ENCODE measurements at regions not wholly inside any gene's neighbourhood (a gene's known extent, or its start where the extent isn't known, plus 50 kb on each side); places are given as distances from the start of the nearest gene placed in this dataset.

DNA sequence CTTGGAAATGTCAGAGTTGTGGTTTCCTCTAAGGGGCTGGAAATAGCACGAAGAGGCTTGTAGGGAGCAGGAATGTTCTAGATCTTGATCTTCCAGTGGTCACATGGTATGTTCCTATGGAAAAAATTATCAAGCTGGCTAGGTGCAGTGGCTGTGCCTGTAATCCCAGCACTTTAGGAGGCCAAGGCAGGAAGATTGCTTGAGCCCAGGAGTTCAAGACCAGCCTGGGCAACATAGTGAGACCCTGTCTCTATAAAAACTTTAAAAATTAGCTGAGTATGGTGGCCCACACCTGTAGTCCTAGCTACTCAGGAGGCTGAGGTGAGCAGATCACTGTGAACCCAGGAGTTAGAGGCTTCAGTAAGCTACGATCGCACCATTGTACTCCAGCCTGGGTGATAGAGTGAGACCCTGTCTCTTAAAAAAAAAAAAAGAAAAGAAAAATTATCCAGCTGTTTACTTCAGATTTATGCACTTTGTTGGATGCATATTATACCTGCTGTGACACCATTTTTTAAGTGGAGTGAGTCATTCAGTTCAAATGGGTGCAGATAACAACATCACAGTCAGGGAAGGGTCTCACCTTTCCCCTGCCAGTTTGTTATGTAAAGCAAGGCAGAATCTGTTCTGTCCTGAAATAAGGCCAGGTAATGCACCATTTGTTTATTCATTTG lies 65.7 kb upstream of the LYRM9 start:
- ATAC-seq: no peak
- H3K4me2 ChIP-seq: no peak overlapping the region
- ChIA-PET POLR2A (no interaction called here), CTCF (interaction anchor here (0.7 to 2.0 kb wide), 4 partner anchors 16 to 166 kb away, joined by 3 to 5 read pairs (median 4); partner anchors contain the start of gene LYRM9)
- 25% methylated on average over 3 of the region's 3 CpGs for WGBS (ENCODE audit: missing lambda C conversion rate)
- no peak for FAIRE-seq
- no peak overlapping the region for H3K4me3 ChIP-seq
- no peaks in the 10 kb centered on the region for H3K4me1 ChIP-seq
- no peak for TF ChIP-seq HOXB13 (CRISPR knock-in tag; IDR thresholded peaks at IDR 0.05; ENCODE audit: low read depth)
- TF ChIP-seq, protein P1, sequence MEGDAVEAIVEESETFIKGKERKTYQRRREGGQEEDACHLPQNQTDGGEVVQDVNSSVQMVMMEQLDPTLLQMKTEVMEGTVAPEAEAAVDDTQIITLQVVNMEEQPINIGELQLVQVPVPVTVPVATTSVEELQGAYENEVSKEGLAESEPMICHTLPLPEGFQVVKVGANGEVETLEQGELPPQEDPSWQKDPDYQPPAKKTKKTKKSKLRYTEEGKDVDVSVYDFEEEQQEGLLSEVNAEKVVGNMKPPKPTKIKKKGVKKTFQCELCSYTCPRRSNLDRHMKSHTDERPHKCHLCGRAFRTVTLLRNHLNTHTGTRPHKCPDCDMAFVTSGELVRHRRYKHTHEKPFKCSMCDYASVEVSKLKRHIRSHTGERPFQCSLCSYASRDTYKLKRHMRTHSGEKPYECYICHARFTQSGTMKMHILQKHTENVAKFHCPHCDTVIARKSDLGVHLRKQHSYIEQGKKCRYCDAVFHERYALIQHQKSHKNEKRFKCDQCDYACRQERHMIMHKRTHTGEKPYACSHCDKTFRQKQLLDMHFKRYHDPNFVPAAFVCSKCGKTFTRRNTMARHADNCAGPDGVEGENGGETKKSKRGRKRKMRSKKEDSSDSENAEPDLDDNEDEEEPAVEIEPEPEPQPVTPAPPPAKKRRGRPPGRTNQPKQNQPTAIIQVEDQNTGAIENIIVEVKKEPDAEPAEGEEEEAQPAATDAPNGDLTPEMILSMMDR (IDR thresholded peaks at IDR 0.05): no peak
- TF ChIP-seq ZFP36 (IDR thresholded peaks at IDR 0.05; ENCODE audit: borderline replicate concordance, partially characterized antibody): no peak
- no peak for TF ChIP-seq CBX8 (IDR thresholded peaks at IDR 0.05)
- TF ChIP-seq, protein P2, sequence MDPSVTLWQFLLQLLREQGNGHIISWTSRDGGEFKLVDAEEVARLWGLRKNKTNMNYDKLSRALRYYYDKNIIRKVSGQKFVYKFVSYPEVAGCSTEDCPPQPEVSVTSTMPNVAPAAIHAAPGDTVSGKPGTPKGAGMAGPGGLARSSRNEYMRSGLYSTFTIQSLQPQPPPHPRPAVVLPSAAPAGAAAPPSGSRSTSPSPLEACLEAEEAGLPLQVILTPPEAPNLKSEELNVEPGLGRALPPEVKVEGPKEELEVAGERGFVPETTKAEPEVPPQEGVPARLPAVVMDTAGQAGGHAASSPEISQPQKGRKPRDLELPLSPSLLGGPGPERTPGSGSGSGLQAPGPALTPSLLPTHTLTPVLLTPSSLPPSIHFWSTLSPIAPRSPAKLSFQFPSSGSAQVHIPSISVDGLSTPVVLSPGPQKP (IDR thresholded peaks at IDR 0.05; ENCODE audit: low read depth, low read length): no peak
- TF ChIP-seq NFE2L2 (conservative IDR thresholded peaks at IDR 0.05; ENCODE audit: low read length): no peak
- TF ChIP-seq FOXS1 (CRISPR knock-in tag; IDR thresholded peaks at IDR 0.05): no peak
- TF ChIP-seq, protein P3, sequence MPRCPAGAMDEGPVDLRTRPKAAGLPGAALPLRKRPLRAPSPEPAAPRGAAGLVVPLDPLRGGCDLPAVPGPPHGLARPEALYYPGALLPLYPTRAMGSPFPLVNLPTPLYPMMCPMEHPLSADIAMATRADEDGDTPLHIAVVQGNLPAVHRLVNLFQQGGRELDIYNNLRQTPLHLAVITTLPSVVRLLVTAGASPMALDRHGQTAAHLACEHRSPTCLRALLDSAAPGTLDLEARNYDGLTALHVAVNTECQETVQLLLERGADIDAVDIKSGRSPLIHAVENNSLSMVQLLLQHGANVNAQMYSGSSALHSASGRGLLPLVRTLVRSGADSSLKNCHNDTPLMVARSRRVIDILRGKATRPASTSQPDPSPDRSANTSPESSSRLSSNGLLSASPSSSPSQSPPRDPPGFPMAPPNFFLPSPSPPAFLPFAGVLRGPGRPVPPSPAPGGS (IDR thresholded peaks at IDR 0.05): no peak
- no peak for TF ChIP-seq CBX2 (IDR thresholded peaks at IDR 0.05; ENCODE audit: borderline replicate concordance, low read depth)
- no peak for TF ChIP-seq RARB (CRISPR knock-in tag; IDR thresholded peaks at IDR 0.05)
- TF ChIP-seq, protein P4, sequence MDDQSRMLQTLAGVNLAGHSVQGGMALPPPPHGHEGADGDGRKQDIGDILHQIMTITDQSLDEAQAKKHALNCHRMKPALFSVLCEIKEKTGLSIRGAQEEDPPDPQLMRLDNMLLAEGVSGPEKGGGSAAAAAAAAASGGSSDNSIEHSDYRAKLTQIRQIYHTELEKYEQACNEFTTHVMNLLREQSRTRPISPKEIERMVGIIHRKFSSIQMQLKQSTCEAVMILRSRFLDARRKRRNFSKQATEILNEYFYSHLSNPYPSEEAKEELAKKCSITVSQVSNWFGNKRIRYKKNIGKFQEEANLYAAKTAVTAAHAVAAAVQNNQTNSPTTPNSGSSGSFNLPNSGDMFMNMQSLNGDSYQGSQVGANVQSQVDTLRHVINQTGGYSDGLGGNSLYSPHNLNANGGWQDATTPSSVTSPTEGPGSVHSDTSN (IDR thresholded peaks at IDR 0.05): no peak
- TF ChIP-seq, protein P5, sequence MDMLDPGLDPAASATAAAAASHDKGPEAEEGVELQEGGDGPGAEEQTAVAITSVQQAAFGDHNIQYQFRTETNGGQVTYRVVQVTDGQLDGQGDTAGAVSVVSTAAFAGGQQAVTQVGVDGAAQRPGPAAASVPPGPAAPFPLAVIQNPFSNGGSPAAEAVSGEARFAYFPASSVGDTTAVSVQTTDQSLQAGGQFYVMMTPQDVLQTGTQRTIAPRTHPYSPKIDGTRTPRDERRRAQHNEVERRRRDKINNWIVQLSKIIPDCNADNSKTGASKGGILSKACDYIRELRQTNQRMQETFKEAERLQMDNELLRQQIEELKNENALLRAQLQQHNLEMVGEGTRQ (IDR thresholded peaks at IDR 0.05): no peak
- TF ChIP-seq MAFK (IDR thresholded peaks at IDR 0.05; ENCODE audit: partially characterized antibody): no peak
- TF ChIP-seq, protein P6, sequence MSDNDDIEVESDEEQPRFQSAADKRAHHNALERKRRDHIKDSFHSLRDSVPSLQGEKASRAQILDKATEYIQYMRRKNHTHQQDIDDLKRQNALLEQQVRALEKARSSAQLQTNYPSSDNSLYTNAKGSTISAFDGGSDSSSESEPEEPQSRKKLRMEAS (IDR thresholded peaks at IDR 0.05): no peak
- TF ChIP-seq POLR2A (IDR thresholded peaks at IDR 0.05; ENCODE audit: low read length): no peak
- no peak for TF ChIP-seq PHF8 (IDR thresholded peaks at IDR 0.05; ENCODE audit: borderline replicate concordance, low read depth)
- no peak overlapping the region for H3K27ac ChIP-seq
- H3K9me3 ChIP-seq: no peaks in the 10 kb centered on the region
- no peak for DNase-seq (ENCODE audit: low read depth in 1 of 2, low spot score in 1 of 2)

DNA sequence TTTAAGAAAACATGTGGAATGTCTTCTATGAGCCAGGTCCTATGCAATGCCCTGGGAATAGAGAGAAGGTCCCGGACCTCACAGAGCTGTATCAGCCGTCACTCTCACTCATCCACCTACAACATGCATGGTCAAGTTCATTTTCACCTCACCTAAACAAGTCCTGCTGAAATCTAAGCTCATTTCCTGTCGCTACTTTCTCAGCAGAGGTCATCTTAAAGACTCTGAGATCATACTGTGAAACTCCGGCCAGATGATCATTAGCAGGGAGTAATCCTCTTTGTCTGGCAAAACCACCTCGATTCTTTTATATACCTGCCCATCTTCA lies 66.2 kb upstream of the LYRM9 start:
- Histone ChIP-seq H3K4me1 (no peaks in the 10 kb centered on the region), H3K4me2 (no peak overlapping the region), H3K4me3 (no peak overlapping the region), H3K27ac (no peak overlapping the region), H3K9me3 (no peaks in the 10 kb centered on the region)
- ATAC-seq: no peak
- CTCF ChIA-PET: interaction anchor here (0.7 to 2.0 kb wide), 5 partner anchors 9 to 166 kb away, joined by 3 to 5 read pairs (median 3); partner anchors contain the start of gene LYRM9
- WGBS (ENCODE audit: missing lambda C conversion rate): 52% methylated on average over 5 of the region's 5 CpGs
- FAIRE-seq: no peak
- DNase-seq (ENCODE audit: low read depth in 1 of 2, low spot score in 1 of 2): no peak
- POLR2A ChIA-PET: no interaction called here
- TF ChIP-seq EHMT2 (IDR thresholded peaks at IDR 0.05; ENCODE audit: low read depth) (no peak), NR3C1 (IDR thresholded peaks at IDR 0.05) (no peak), KDM5A (IDR thresholded peaks at IDR 0.05) (no peak), NFE2L2 (conservative IDR thresholded peaks at IDR 0.05; ENCODE audit: low read length) (no peak), JUNB (IDR thresholded peaks at IDR 0.05) (no peak), HOXA7 (CRISPR knock-in tag; IDR thresholded peaks at IDR 0.05) (no peak), MYC (IDR thresholded peaks at IDR 0.05; ENCODE audit: borderline replicate concordance, low read length) (no peak), TFCP2L1 (CRISPR knock-in tag; IDR thresholded peaks at IDR 0.05) (no peak), POLR2AphosphoS2 (conservative IDR thresholded peaks at IDR 0.05; ENCODE audit: low read length) (no peak), RNF2 (IDR thresholded peaks at IDR 0.05; ENCODE audit: borderline replicate concordance, low read depth) (no peak), JUN (IDR thresholded peaks at IDR 0.05) (no peak), NPAS2 (CRISPR knock-in tag; IDR thresholded peaks at IDR 0.05; ENCODE audit: borderline replicate concordance) (no peak), ZC3H11A (IDR thresholded peaks at IDR 0.05) (no peak), POLR2A (IDR thresholded peaks at IDR 0.05; ENCODE audit: low read length) (no peak), FOSL2 (IDR thresholded peaks at IDR 0.05) (no peak), FOSL2 (CRISPR knock-in tag; IDR thresholded peaks at IDR 0.05) (no peak)
- TF ChIP-seq, protein P4 (IDR thresholded peaks at IDR 0.05): no peak
- TF ChIP-seq, protein P7, sequence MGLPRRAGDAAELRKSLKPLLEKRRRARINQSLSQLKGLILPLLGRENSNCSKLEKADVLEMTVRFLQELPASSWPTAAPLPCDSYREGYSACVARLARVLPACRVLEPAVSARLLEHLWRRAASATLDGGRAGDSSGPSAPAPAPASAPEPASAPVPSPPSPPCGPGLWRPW (IDR thresholded peaks at IDR 0.05): no peak
- TF ChIP-seq, protein P6 (IDR thresholded peaks at IDR 0.05): no peak
